ENCODE measurements at regions not wholly inside any gene's neighbourhood (a gene's known extent, or its start where the extent isn't known, plus 50 kb on each side); places are given as distances from the start of the nearest gene placed in this dataset.

DNA sequence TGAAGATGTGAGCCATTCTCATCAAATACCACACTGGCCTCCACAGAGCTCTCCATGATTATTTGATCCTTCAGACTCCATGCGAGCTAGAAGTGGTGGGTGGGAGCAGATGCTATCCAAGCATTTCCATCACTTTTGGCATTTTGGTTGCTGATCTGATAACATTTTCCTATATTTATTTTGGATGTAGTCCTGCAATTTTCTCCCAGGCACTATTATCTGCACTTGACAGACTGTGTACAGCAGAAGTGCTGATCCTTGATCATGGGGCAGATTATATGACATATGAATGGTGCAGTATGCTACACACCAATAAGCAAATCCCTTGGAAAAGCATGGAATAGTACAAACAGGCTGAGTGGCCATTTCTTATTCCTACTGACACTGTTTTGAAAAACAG is 167.6 kb upstream of the LRRC7 start:
- no peak overlapping the region for H3K9ac ChIP-seq (ENCODE audit: low read depth, low read length)
- H3K9me3 ChIP-seq (ENCODE audit: control insufficient read depth, insufficient read depth, low read length) = 0 out of 2 replicates have a peak, but pooled peaks cover 5% of the 10 kb centered on the region
- no peaks in the 10 kb centered on the region for H3K36me3 ChIP-seq (ENCODE audit: insufficient read depth, low read length)
- no peaks in the 10 kb centered on the region for H3K4me1 ChIP-seq (ENCODE audit: insufficient read depth, low read length)

- Histone ChIP-seq H3K9ac (ENCODE audit: low read depth, low read length) (no peak overlapping the region), H3K9me3 (ENCODE audit: control insufficient read depth, insufficient read depth, low read length) (no peaks in the 10 kb centered on the region), H3K36me3 (ENCODE audit: insufficient read depth, low read length) (no peaks in the 10 kb centered on the region), H3K4me1 (ENCODE audit: insufficient read depth, low read length) (no peaks in the 10 kb centered on the region)
Observed at GRCh38 chr1:69401879-69402278, 165.8 kb upstream of the LRRC7 start.

GRCh38 chr1:69403756-69404320 is 163.9 kb upstream of the LRRC7 start:
- no peaks in the 10 kb centered on the region for H3K9me3 ChIP-seq (ENCODE audit: control insufficient read depth, insufficient read depth, low read length)
- no peaks in the 10 kb centered on the region for H3K4me1 ChIP-seq (ENCODE audit: insufficient read depth, low read length)
- no peaks in the 10 kb centered on the region for H3K36me3 ChIP-seq (ENCODE audit: insufficient read depth, low read length)
- no peak overlapping the region for H3K9ac ChIP-seq (ENCODE audit: low read depth, low read length)

DNA sequence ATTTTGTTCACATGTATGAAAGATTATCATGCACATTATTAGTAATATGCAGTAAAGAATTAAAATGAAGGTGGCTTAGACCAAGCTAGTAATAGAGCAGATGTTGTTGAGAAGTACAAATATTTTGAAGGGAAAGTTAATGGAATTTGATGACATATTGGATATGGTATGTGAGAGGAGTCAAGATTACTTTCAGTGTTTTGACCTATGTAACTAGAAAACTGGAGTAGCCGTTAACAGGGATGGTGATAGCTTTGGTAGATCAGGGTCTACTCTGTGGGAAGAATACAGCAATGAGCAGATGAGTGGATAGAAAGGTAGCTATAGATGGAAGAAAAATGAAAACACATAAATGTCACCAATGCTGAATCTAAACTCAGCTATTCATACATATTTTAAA is 163.2 kb upstream of the LRRC7 start:
- Histone ChIP-seq H3K9ac (ENCODE audit: low read depth, low read length) (no peak overlapping the region), H3K9me3 (ENCODE audit: control insufficient read depth, insufficient read depth, low read length) (no peaks in the 10 kb centered on the region), H3K4me1 (ENCODE audit: insufficient read depth, low read length) (no peaks in the 10 kb centered on the region), H3K36me3 (ENCODE audit: insufficient read depth, low read length) (no peaks in the 10 kb centered on the region)

DNA sequence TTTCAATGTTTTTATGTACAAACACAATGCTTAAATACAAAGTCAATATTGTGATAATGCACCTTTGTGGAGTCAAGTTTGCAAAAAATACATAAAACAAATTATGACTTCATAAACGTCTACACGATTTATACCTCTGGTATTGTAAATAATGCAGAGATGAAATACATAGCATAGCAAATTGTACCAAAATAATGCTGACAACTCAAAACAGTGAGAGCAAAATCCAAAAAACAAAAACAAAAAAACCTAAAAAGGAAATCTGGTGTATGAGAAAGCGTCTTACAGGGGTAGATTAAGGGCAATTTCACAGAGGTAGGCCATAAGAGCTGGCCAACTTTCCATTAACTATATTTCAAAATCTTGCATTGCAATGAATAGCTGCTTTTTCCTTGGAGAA is 161.5 kb upstream of the LRRC7 start:
- H3K4me1 ChIP-seq (ENCODE audit: insufficient read depth, low read length) = no peaks in the 10 kb centered on the region
- no peaks in the 10 kb centered on the region for H3K36me3 ChIP-seq (ENCODE audit: insufficient read depth, low read length)
- no peaks in the 10 kb centered on the region for H3K9me3 ChIP-seq (ENCODE audit: control insufficient read depth, insufficient read depth, low read length)
- H3K9ac ChIP-seq (ENCODE audit: low read depth, low read length) = no peak overlapping the region

GRCh38 chr1:69409731-69410456 is 157.8 kb upstream of the LRRC7 start:
- Histone ChIP-seq H3K36me3 (ENCODE audit: insufficient read depth, low read length) (no peaks in the 10 kb centered on the region), H3K9ac (ENCODE audit: low read depth, low read length) (no peak overlapping the region), H3K4me1 (ENCODE audit: insufficient read depth, low read length) (no peaks in the 10 kb centered on the region), H3K9me3 (ENCODE audit: control insufficient read depth, insufficient read depth, low read length) (no peaks in the 10 kb centered on the region)

DNA sequence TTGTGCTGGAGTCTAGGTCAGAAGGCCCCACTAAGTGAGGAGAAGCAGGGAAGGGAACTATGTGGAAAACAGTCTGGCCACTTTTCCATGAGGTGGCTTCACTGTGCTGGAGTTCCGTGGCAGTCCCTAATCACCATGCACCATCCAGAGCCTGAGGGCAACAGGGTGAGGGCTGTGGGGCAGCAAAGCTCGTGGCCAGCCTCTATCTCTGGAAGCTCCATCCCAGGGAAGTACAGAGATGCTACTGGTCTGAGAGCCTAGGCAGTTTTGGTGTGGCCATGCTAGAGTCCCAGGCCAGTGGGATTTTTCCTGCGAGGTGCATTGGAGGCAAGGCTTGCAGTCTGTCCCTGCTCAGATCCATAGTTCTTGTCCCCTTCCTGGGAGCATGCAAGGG is 157.3 kb upstream of the LRRC7 start:
- Histone ChIP-seq H3K9ac (ENCODE audit: low read depth, low read length) (no peak overlapping the region), H3K4me1 (ENCODE audit: insufficient read depth, low read length) (no peaks in the 10 kb centered on the region), H3K36me3 (ENCODE audit: insufficient read depth, low read length) (no peaks in the 10 kb centered on the region), H3K9me3 (ENCODE audit: control insufficient read depth, insufficient read depth, low read length) (no peaks in the 10 kb centered on the region)

DNA sequence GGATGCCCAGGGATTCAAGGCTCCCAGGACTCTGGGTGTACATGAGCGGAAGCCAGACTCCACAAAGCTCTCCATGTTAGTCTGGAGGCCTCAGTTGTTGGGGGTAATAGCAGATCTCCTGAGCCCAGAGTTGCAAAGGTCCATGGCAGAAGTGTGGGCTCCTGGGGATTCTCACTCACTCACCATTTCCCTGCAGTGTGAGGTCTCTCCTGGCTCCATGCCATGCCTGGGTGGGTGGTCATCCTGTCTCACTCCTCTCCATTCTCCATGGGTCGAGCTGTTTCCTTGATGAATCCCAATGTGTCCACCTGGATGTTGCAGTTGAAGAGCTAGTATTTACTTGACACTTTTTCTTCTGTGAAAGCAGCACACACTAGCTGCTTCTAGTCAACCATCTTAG is 156.8 kb upstream of the LRRC7 start:
- Histone ChIP-seq H3K36me3 (ENCODE audit: insufficient read depth, low read length) (no peaks in the 10 kb centered on the region), H3K4me1 (ENCODE audit: insufficient read depth, low read length) (no peaks in the 10 kb centered on the region), H3K9ac (ENCODE audit: low read depth, low read length) (no peak overlapping the region), H3K9me3 (ENCODE audit: control insufficient read depth, insufficient read depth, low read length) (no peaks in the 10 kb centered on the region)

- no peaks in the 10 kb centered on the region for H3K4me1 ChIP-seq (ENCODE audit: insufficient read depth, low read length)
- H3K9ac ChIP-seq (ENCODE audit: low read depth, low read length) = no peak overlapping the region
- no peaks in the 10 kb centered on the region for H3K36me3 ChIP-seq (ENCODE audit: insufficient read depth, low read length)
- no peaks in the 10 kb centered on the region for H3K9me3 ChIP-seq (ENCODE audit: control insufficient read depth, insufficient read depth, low read length)
Observed at GRCh38 chr1:69411617-69412016, 156.1 kb upstream of the LRRC7 start.

DNA sequence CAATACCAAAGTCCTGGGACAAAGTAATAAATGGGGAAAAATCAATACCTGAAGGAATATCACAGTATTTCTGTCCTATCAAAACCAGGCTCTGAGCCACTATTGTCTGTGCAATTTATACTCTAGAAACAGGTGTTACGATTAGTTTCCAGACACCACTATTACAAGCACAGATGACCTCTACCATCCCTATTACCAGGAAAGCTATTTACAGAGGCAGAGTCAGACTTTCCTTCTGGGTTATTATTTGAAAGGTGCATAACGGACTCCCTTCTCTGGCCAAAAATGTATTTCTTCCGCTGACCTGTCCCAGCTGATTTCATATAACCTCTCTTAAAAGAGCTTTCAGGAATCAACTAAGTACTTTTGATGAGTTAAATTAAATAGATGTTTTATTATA is 154.6 kb upstream of the LRRC7 start:
- Histone ChIP-seq H3K4me1 (ENCODE audit: insufficient read depth, low read length) (no peaks in the 10 kb centered on the region), H3K9ac (ENCODE audit: low read depth, low read length) (no peak overlapping the region), H3K9me3 (ENCODE audit: control insufficient read depth, insufficient read depth, low read length) (no peaks in the 10 kb centered on the region), H3K36me3 (ENCODE audit: insufficient read depth, low read length) (no peaks in the 10 kb centered on the region)

DNA sequence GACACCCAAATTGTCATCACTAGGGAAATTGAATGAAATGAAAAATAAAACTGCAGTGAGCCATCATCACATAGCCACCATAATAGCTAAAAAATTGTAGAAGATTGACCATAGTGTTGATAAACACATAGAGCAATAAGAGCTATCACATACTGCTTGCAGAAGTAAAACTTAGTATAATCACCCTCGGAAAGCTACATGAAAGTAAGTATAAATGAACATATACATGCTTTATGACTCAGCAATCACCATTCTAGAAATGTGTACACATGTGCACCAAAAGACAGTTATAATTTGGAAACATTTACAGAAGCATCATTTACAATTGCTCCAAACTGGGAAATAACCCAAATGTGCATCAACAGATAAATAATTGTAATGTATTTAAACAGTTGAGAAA is 153.1 kb upstream of the LRRC7 start:
- H3K9ac ChIP-seq (ENCODE audit: low read depth, low read length) = no peak overlapping the region
- no peaks in the 10 kb centered on the region for H3K36me3 ChIP-seq (ENCODE audit: insufficient read depth, low read length)
- no peaks in the 10 kb centered on the region for H3K4me1 ChIP-seq (ENCODE audit: insufficient read depth, low read length)
- H3K9me3 ChIP-seq (ENCODE audit: control insufficient read depth, insufficient read depth, low read length) = no peaks in the 10 kb centered on the region

DNA sequence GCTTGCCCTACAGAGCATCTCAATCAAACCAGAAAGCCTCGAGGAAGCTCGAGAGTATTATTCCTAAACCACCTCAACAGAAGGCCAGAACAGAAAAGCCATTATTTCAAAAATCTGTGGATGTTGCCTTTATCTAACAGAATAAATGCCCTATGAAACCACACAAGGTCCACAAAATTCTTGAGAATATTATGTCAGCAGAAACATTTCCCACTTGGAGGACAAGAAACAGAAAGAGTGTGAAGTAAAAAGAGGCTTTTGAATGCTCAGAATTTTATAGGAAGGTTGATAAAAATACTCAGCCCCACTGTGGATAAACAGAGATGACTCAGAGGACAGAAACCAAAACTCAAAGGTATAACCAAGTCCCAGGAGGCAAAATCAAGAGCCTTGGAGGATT is 146.4 kb upstream of the LRRC7 start:
- no peaks in the 10 kb centered on the region for H3K36me3 ChIP-seq (ENCODE audit: insufficient read depth, low read length)
- H3K4me1 ChIP-seq (ENCODE audit: insufficient read depth, low read length) = no peaks in the 10 kb centered on the region
- H3K9me3 ChIP-seq (ENCODE audit: control insufficient read depth, insufficient read depth, low read length) = no peaks in the 10 kb centered on the region
- no peak overlapping the region for H3K9ac ChIP-seq (ENCODE audit: low read depth, low read length)

GRCh38 chr1:69425871-69426270 is 141.9 kb upstream of the LRRC7 start:
- Histone ChIP-seq H3K4me1 (ENCODE audit: insufficient read depth, low read length) (no peaks in the 10 kb centered on the region), H3K9ac (ENCODE audit: low read depth, low read length) (no peak overlapping the region), H3K9me3 (ENCODE audit: control insufficient read depth, insufficient read depth, low read length) (no peaks in the 10 kb centered on the region), H3K36me3 (ENCODE audit: insufficient read depth, low read length) (no peaks in the 10 kb centered on the region)

DNA sequence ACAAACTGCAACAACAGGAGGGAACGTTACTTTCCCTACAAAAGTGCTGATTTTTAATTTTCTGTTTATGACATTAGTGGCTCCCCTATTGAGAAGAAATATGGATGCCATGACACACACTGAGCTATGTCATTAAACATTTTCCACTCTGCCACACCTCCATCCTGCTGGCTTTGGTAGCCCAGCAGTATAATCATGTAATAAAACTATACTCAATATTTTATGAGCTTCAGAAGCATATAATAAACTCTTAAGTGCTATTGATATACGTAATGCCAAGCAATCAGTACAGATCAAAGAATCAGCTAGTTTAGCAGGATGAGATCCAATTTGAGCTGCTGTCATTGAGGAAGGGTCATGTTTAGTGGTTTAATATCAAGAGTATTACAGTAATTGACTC is 141.3 kb upstream of the LRRC7 start:
- Histone ChIP-seq H3K9ac (ENCODE audit: low read depth, low read length) (no peak overlapping the region), H3K4me1 (ENCODE audit: insufficient read depth, low read length) (no peaks in the 10 kb centered on the region), H3K36me3 (ENCODE audit: insufficient read depth, low read length) (no peaks in the 10 kb centered on the region), H3K9me3 (ENCODE audit: control insufficient read depth, insufficient read depth, low read length) (no peaks in the 10 kb centered on the region)

- Histone ChIP-seq H3K9me3 (ENCODE audit: control insufficient read depth, insufficient read depth, low read length) (no peaks in the 10 kb centered on the region), H3K9ac (ENCODE audit: low read depth, low read length) (no peak overlapping the region), H3K4me1 (ENCODE audit: insufficient read depth, low read length) (no peaks in the 10 kb centered on the region), H3K36me3 (ENCODE audit: insufficient read depth, low read length) (no peaks in the 10 kb centered on the region)
Observed at GRCh38 chr1:69433073-69433472, 134.6 kb upstream of the LRRC7 start.

Measured in ES-I3 (cell line).